ENCODE measurements at regions not wholly inside any gene's neighbourhood (a gene's known extent, or its start where the extent isn't known, plus 50 kb on each side); places are given as distances from the start of the nearest gene placed in this dataset.

GRCh38 chr6:9155836-9156235 lies 720.5 kb upstream of the SLC35B3 start:
- no peak overlapping the region for H2BK120ac ChIP-seq (ENCODE audit: insufficient read depth, low read length, poor library complexity)
- no peak overlapping the region for H3K4ac ChIP-seq (ENCODE audit: low read depth, low read length)
- H3K18ac ChIP-seq (ENCODE audit: low read length), result no peak overlapping the region
- no peaks in the 10 kb centered on the region for H3K36me3 ChIP-seq (ENCODE audit: control insufficient read depth in 1 of 2, insufficient read depth in 2 of 2, low read length in 2 of 2)
- H3K79me2 ChIP-seq (ENCODE audit: control insufficient read depth, insufficient read depth, low read length, poor library complexity), result no peaks in the 10 kb centered on the region
- no peak overlapping the region for H2BK12ac ChIP-seq (ENCODE audit: low read length)
- no peak overlapping the region for H3K27ac ChIP-seq (ENCODE audit: low read depth, low read length)
- H3K14ac ChIP-seq (ENCODE audit: low read length), result no peak overlapping the region
- WGBS (ENCODE audit: extremely low coverage, insufficient coverage, insufficient read length), result no CpG with 5 or more reads among the region's 3 CpGs
- H3K79me1 ChIP-seq (ENCODE audit: low read length), result no peaks in the 10 kb centered on the region
- no peaks in the 10 kb centered on the region for H3K4me1 ChIP-seq (ENCODE audit: control insufficient read depth in 1 of 2, insufficient read depth in 2 of 2, low read length in 2 of 2)
- H3K23ac ChIP-seq (ENCODE audit: low read length), result no peak overlapping the region
- no peaks in the 10 kb centered on the region for H3K27me3 ChIP-seq (ENCODE audit: insufficient read depth, low read length)
- no peak overlapping the region for H2AK5ac ChIP-seq (ENCODE audit: low read length)
- no peak for DNase-seq
- H3K9me3 ChIP-seq (ENCODE audit: insufficient read depth, low read depth, low read length), result no peaks in the 10 kb centered on the region
- H3K9ac ChIP-seq (ENCODE audit: low read length), result no peak overlapping the region
- H2AFZ ChIP-seq (ENCODE audit: insufficient read depth, low read length, poor library complexity), result no peak overlapping the region
- H2BK5ac ChIP-seq (ENCODE audit: low read depth, low read length, poor library complexity), result no peak overlapping the region
- no peak overlapping the region for H4K12ac ChIP-seq (ENCODE audit: low read depth, low read length)
- H4K8ac ChIP-seq (ENCODE audit: low read depth, low read length), result no peak overlapping the region
- H3K4me3 ChIP-seq (ENCODE audit: low read depth, low read length), result no peak overlapping the region
- H4K91ac ChIP-seq (ENCODE audit: low read depth, low read length), result no peak overlapping the region
- H3K4me2 ChIP-seq (ENCODE audit: low read length), result no peak overlapping the region

GRCh38 chr6:9143140-9143539 lies 707.8 kb upstream of the SLC35B3 start:
- Histone ChIP-seq H2BK12ac (ENCODE audit: low read length) (no peak overlapping the region), H2AFZ (ENCODE audit: insufficient read depth, low read length, poor library complexity) (no peak overlapping the region), H3K36me3 (ENCODE audit: control insufficient read depth in 1 of 2, insufficient read depth in 2 of 2, low read length in 2 of 2) (no peaks in the 10 kb centered on the region), H3K4me3 (ENCODE audit: low read depth, low read length) (no peak overlapping the region), H3K14ac (ENCODE audit: low read length) (no peak overlapping the region), H2AK5ac (ENCODE audit: low read length) (no peak overlapping the region), H4K12ac (ENCODE audit: low read depth, low read length) (no peak overlapping the region), H3K4me1 (ENCODE audit: control insufficient read depth in 1 of 2, insufficient read depth in 2 of 2, low read length in 2 of 2) (no peaks in the 10 kb centered on the region), H2BK120ac (ENCODE audit: insufficient read depth, low read length, poor library complexity) (no peak overlapping the region), H3K27ac (ENCODE audit: low read depth, low read length) (no peak overlapping the region), H4K8ac (ENCODE audit: low read depth, low read length) (no peak overlapping the region), H3K79me1 (ENCODE audit: low read length) (no peaks in the 10 kb centered on the region), H3K9ac (ENCODE audit: low read length) (no peak overlapping the region), H3K4me2 (ENCODE audit: low read length) (no peak overlapping the region), H3K27me3 (ENCODE audit: insufficient read depth, low read length) (no peaks in the 10 kb centered on the region), H3K79me2 (ENCODE audit: control insufficient read depth, insufficient read depth, low read length, poor library complexity) (no peaks in the 10 kb centered on the region), H3K23ac (ENCODE audit: low read length) (no peak overlapping the region), H2BK5ac (ENCODE audit: low read depth, low read length, poor library complexity) (no peak overlapping the region), H3K18ac (ENCODE audit: low read length) (no peak overlapping the region), H3K4ac (ENCODE audit: low read depth, low read length) (no peak overlapping the region), H3K9me3 (ENCODE audit: insufficient read depth, low read depth, low read length) (peaks cover 2% of the 10 kb centered on the region), H4K91ac (ENCODE audit: low read depth, low read length) (no peak overlapping the region)
- no CpG with 5 or more reads among the region's 4 CpGs for WGBS (ENCODE audit: extremely low coverage, insufficient coverage, insufficient read length)
- no peak for DNase-seq

DNA sequence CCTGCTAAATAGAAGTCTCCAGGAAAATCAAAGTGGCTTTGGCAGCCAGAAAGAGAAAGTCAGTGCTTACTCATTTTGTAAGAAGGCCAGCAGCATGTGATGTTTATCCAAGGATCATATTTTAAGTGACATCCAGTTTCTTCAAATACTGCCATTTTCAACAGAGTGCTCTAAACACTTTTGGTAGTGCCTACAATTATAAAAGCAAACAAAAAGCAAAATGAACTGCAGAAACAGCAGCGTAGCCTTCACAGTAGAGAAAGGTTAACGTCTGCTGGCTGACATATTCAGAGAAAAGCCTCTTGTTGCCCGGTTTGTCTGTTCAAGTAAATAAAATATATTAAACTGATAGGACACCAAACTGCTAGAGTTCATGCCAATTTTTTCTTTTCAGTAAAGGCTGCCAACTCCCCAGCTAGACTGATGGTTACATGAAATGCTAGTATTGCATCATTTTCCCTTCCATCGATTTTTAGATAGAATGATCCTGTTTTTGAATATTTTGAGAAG lies 705.7 kb upstream of the SLC35B3 start:
- Histone ChIP-seq H3K4me3 (ENCODE audit: low read depth, low read length) (no peak overlapping the region), H3K4ac (ENCODE audit: low read depth, low read length) (no peak overlapping the region), H4K8ac (ENCODE audit: low read depth, low read length) (no peak overlapping the region), H4K91ac (ENCODE audit: low read depth, low read length) (no peak overlapping the region), H3K23ac (ENCODE audit: low read length) (no peak overlapping the region), H2BK5ac (ENCODE audit: low read depth, low read length, poor library complexity) (no peak overlapping the region), H3K9me3 (ENCODE audit: insufficient read depth, low read depth, low read length) (peaks cover 2% of the 10 kb centered on the region), H3K18ac (ENCODE audit: low read length) (no peak overlapping the region), H2AK5ac (ENCODE audit: low read length) (no peak overlapping the region), H3K4me2 (ENCODE audit: low read length) (no peak overlapping the region), H3K14ac (ENCODE audit: low read length) (no peak overlapping the region), H4K12ac (ENCODE audit: low read depth, low read length) (no peak overlapping the region), H3K27ac (ENCODE audit: low read depth, low read length) (no peak overlapping the region), H3K79me1 (ENCODE audit: low read length) (no peaks in the 10 kb centered on the region), H2AFZ (ENCODE audit: insufficient read depth, low read length, poor library complexity) (no peak overlapping the region), H2BK120ac (ENCODE audit: insufficient read depth, low read length, poor library complexity) (no peak overlapping the region), H3K9ac (ENCODE audit: low read length) (no peak overlapping the region), H3K79me2 (ENCODE audit: control insufficient read depth, insufficient read depth, low read length, poor library complexity) (no peaks in the 10 kb centered on the region), H3K36me3 (ENCODE audit: control insufficient read depth in 1 of 2, insufficient read depth in 2 of 2, low read length in 2 of 2) (no peaks in the 10 kb centered on the region), H2BK12ac (ENCODE audit: low read length) (no peak overlapping the region), H3K4me1 (ENCODE audit: control insufficient read depth in 1 of 2, insufficient read depth in 2 of 2, low read length in 2 of 2) (no peaks in the 10 kb centered on the region), H3K27me3 (ENCODE audit: insufficient read depth, low read length) (no peaks in the 10 kb centered on the region)
- no peak for DNase-seq
- no CpG with 5 or more reads among the region's 4 CpGs for WGBS (ENCODE audit: extremely low coverage, insufficient coverage, insufficient read length)

DNA sequence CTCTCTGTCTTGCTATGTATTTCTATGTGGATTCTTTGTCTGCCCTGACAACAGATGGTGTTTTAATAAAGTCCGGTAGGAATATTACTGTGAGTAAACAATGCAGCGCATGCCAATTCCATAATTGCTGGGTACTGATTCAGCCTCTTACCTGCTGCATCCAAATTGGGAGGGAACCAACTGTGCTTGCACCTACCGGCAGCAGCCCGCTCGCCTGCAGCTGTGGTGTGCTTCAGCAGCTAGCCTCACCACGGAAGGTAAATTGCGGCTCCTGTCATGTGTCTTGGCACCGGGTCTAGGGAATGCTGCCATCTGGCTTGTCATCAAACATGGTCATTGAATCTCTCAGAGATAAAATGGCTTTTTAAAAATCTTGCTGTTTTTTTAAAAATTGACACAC lies 704.8 kb upstream of the SLC35B3 start:
- Histone ChIP-seq H3K4me1 (ENCODE audit: control insufficient read depth in 1 of 2, insufficient read depth in 2 of 2, low read length in 2 of 2) (no peaks in the 10 kb centered on the region), H3K9me3 (ENCODE audit: insufficient read depth, low read depth, low read length) (no peaks in the 10 kb centered on the region), H3K79me1 (ENCODE audit: low read length) (no peaks in the 10 kb centered on the region), H3K27me3 (ENCODE audit: insufficient read depth, low read length) (no peaks in the 10 kb centered on the region), H3K18ac (ENCODE audit: low read length) (no peak overlapping the region), H3K9ac (ENCODE audit: low read length) (no peak overlapping the region), H3K14ac (ENCODE audit: low read length) (no peak overlapping the region), H2BK120ac (ENCODE audit: insufficient read depth, low read length, poor library complexity) (no peak overlapping the region), H3K36me3 (ENCODE audit: control insufficient read depth in 1 of 2, insufficient read depth in 2 of 2, low read length in 2 of 2) (no peaks in the 10 kb centered on the region), H2AK5ac (ENCODE audit: low read length) (no peak overlapping the region), H4K12ac (ENCODE audit: low read depth, low read length) (no peak overlapping the region), H3K4me2 (ENCODE audit: low read length) (no peak overlapping the region), H4K91ac (ENCODE audit: low read depth, low read length) (no peak overlapping the region), H3K79me2 (ENCODE audit: control insufficient read depth, insufficient read depth, low read length, poor library complexity) (no peaks in the 10 kb centered on the region), H3K4me3 (ENCODE audit: low read depth, low read length) (no peak overlapping the region), H3K23ac (ENCODE audit: low read length) (no peak overlapping the region), H2BK12ac (ENCODE audit: low read length) (no peak overlapping the region), H4K8ac (ENCODE audit: low read depth, low read length) (no peak overlapping the region), H3K4ac (ENCODE audit: low read depth, low read length) (no peak overlapping the region), H2BK5ac (ENCODE audit: low read depth, low read length, poor library complexity) (no peak overlapping the region), H3K27ac (ENCODE audit: low read depth, low read length) (no peak overlapping the region), H2AFZ (ENCODE audit: insufficient read depth, low read length, poor library complexity) (no peak overlapping the region)
- WGBS (ENCODE audit: extremely low coverage, insufficient coverage, insufficient read length), result no CpG with 5 or more reads among the region's 8 CpGs
- DNase-seq, result peak in 1 of 2 donors; percentile 24
